GM18502 (cell line): ENCODE measurements at regions not wholly inside any gene's neighbourhood (a gene's known extent, or its start where the extent isn't known, plus 50 kb on each side); places are given as distances from the start of the nearest gene placed in this dataset.

Experiments
- ATAC-seq: cut with Tn5 transposase; IDR thresholded peaks from one replicate; pipeline ENCODE4 v1.9.1; 2021; ENCODE audit warnings: mild to moderate bottlenecking; ENCODE audit not compliant: unreplicated experiment, poor library complexity

GRCh38 chr22:47236718-47237117 lies 474.3 kb downstream of the TBC1D22A start:
- no peak for ATAC-seq

GRCh38 chr22:47236161-47236560 lies 473.7 kb downstream of the TBC1D22A start:
- no peak for ATAC-seq

- ATAC-seq, result no peak
These were observed 471.1 kb downstream of the TBC1D22A start for GRCh38 chr22:47233316-47234243.

- no peak for ATAC-seq
These were observed 470.3 kb downstream of the TBC1D22A start for GRCh38 chr22:47232753-47233152.

- ATAC-seq, result no peak
These were observed 469.7 kb downstream of the TBC1D22A start for GRCh38 chr22:47232197-47232596.

- ATAC-seq, result no peak
These were observed 469.3 kb downstream of the TBC1D22A start for GRCh38 chr22:47231759-47232158.

- no peak for ATAC-seq
These were observed 468.3 kb downstream of the TBC1D22A start for GRCh38 chr22:47230741-47231140.

- no peak for ATAC-seq
These were observed 467.8 kb downstream of the TBC1D22A start for GRCh38 chr22:47230251-47230650.

GRCh38 chr22:47228767-47229166 lies 466.3 kb downstream of the TBC1D22A start:
- no peak for ATAC-seq

GRCh38 chr22:47225931-47226633 lies 463.6 kb downstream of the TBC1D22A start:
- no peak for ATAC-seq

GRCh38 chr22:47225080-47225930 lies 462.9 kb downstream of the TBC1D22A start:
- no peak for ATAC-seq
